ENCODE measurements at regions not wholly inside any gene's neighbourhood (a gene's known extent, or its start where the extent isn't known, plus 50 kb on each side); places are given as distances from the start of the nearest gene placed in this dataset.

- TF ChIP-seq ZNF518B (CRISPR knock-in tag; IDR thresholded peaks at IDR 0.05) (no peak), TCF15 (CRISPR knock-in tag; IDR thresholded peaks at IDR 0.05) (no peak), TBL1XR1 (IDR thresholded peaks at IDR 0.05; ENCODE audit: low read length in 2 of 2) (no peak)
Observed at GRCh38 chr13:108361769-108362168, 92.3 kb downstream of the TNFSF13B start (continued).

- intact Hi-C loops (cut with micrococcal nuclease) (no loop called here), in situ Hi-C loops (cut with MboI) (no loop called here)
- no TSS peak for BruUV-seq (replicated peaks)
- Histone ChIP-seq H3K4me2 (ENCODE audit: insufficient read depth, low read length) (no peak overlapping the region), H3K27me3 (ENCODE audit: control insufficient read depth in 2 of 2, insufficient read depth in 2 of 2, low read length in 2 of 2) (no peaks in the 10 kb centered on the region), H3K27ac (ENCODE audit: extremely low read depth, low read depth, low read length) (no peak overlapping the region), H3K4me1 (replicated peaks in 1 of 2; ENCODE audit: control insufficient read depth in 2 of 2, insufficient read depth in 2 of 2, low read length in 2 of 2) (no peaks in the 10 kb centered on the region; a peak in 1 of 5 replicates), H3K36me3 (ENCODE audit: control insufficient read depth, insufficient read depth, low read length) (no peaks in the 10 kb centered on the region), H2AFZ (ENCODE audit: low read depth, low read length) (no peak overlapping the region), H3K9ac (ENCODE audit: insufficient read depth in 1 of 2, low read depth in 2 of 2, low read length in 2 of 2) (no peak overlapping the region), H3K4me3 (no peak overlapping the region), H3K9me1 (ENCODE audit: control insufficient read depth, insufficient read depth, low read length) (no peaks in the 10 kb centered on the region), H3K79me2 (ENCODE audit: control insufficient read depth, insufficient read depth, low read length) (no peaks in the 10 kb centered on the region), H3K9me3 (replicated peaks; ENCODE audit: control insufficient read depth, insufficient read depth, low read depth, low read length) (no peaks in the 10 kb centered on the region), H4K20me1 (replicated peaks; ENCODE audit: control insufficient read depth, insufficient read depth, low read length) (no peaks in the 10 kb centered on the region)
- CTCF ChIA-PET (ENCODE audit: low intra/inter-chr PET ratio) = no interaction called here
- TF ChIP-seq JUND (IDR thresholded peaks at IDR 0.05; ENCODE audit: borderline replicate concordance, low read depth, low read length) (no peak), JUND (tag; IDR thresholded peaks at IDR 0.05; ENCODE audit: borderline replicate concordance, low read depth, low read length) (no peak), ARID2 (IDR thresholded peaks at IDR 0.05) (no peak), BHLHE40 (IDR thresholded peaks at IDR 0.05; ENCODE audit: low read length) (no peak), UBTF (IDR thresholded peaks at IDR 0.05; ENCODE audit: borderline replicate concordance in 1 of 2, low read depth in 2 of 2, low read length in 2 of 2) (no peak), ZNF408 (CRISPR knock-in tag; IDR thresholded peaks at IDR 0.05; ENCODE audit: low read depth) (no peak)
- DNase-seq (ENCODE audit: extremely low read depth in 1 of 4, low spot score in 3 of 4) (no peak), FAIRE-seq (no peak), ATAC-seq (no peak)
- WGBS (ENCODE audit: insufficient coverage, low coverage, missing lambda C conversion rate) = 45% methylated on average over 4 of the region's 5 CpGs
- POLR2A ChIA-PET = no interaction called here
Observed at GRCh38 chr13:108363666-108364065, 94.1 kb downstream of the TNFSF13B start.

Data from K562 (cell line).